Colonic mucosa (tissue), 4 donors: ENCODE measurements at regions not wholly inside any gene's neighbourhood (a gene's known extent, or its start where the extent isn't known, plus 50 kb on each side); places are given as distances from the start of the nearest gene placed in this dataset.

ENCODE experiments used
- DNase-seq: peaks from one replicate; pipeline ENCODE4 v3.0.0-alpha.2; 2020
- H3K27ac ChIP-seq: fragments of 200-600 bp; one replicate; pipeline ENCODE4 v1.8.0; 2021
- H3K27me3 ChIP-seq: fragments of 200-600 bp; one replicate; pipeline ENCODE4 v1.8.0; 2021
- H3K36me3 ChIP-seq: fragments of 200-600 bp; one replicate; pipeline ENCODE4 v1.8.0; 2021
- H3K4me1 ChIP-seq: fragments of 200-600 bp; one replicate; pipeline ENCODE4 v1.8.0; 2021; ENCODE audit warnings: mild to moderate bottlenecking
- H3K4me3 ChIP-seq: fragments of 200-600 bp; one replicate; pipeline ENCODE4 v1.8.0; 2021
- H3K9ac ChIP-seq, 2 donors: one replicate each; pipeline ENCODE4 v1.7.0; 2013; ENCODE audit warnings: control low read depth in 2 of 2, low read depth in 2 of 2, low read length in 2 of 2
- H3K9me3 ChIP-seq: fragments of 200-600 bp; one replicate; pipeline ENCODE4 v1.8.0; 2021
- CTCF ChIP-seq: fragments of 200-600 bp; IDR thresholded peaks from one replicate; pipeline ENCODE4 v1.8.0; 2022; ENCODE audit warnings: antibody characterized with exemption, mild to moderate bottlenecking
- intact Hi-C: fragments of 100-400 bp; cut with DNase I; formaldehyde crosslinking; loops from one replicate; pipeline ENCODE4 v1.14.1; 2022
- donor health status: healthy.
- donor health status: DM: no; HTN: no; CAD: no.
- donor health status: DM: no; HTN: no; CAD: no.

DNA sequence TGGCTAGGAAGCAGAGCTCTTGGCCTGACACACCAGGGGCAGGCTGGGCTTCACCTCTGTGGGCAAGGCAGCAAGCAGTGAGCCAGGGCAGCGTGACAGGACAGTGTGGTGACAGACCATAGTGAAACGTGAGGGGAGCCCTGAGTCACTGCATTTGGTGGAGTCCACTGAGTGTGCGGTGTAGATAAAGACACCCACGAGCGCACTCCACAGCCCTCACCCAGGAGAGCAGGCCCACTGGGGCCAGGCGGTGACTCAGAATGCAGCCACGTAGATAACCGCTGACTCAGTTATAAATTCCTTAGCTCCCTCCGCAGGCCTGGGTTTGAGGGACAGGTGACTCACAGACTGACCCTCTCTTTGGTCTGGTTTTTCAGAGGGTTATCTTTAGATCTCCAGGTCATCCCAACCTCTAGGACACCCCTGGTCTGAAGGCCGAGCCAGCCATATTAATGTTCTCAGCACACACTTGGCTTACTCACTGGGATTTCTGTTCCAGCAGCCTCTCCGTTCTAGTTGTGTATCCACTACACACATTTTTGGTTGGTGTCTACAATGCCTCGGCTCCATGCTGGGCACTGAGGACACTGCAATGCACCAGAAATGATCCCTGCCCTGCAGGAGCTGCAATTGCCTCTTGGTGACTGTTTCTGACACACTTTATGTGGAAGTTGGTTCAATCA, 90.2 kb upstream of the TSPAN2 start:
- Histone ChIP-seq H3K4me1 (no peaks in the 10 kb centered on the region), H3K36me3 (no peaks in the 10 kb centered on the region), H3K4me3 (no peak overlapping the region), H3K27me3 (no peaks in the 10 kb centered on the region), H3K9ac (no peak overlapping the region), H3K9me3 (no peaks in the 10 kb centered on the region), H3K27ac (no peak overlapping the region)
- intact Hi-C loops: no loop called here
- no peak for TF ChIP-seq CTCF
- no peak for DNase-seq

GRCh38 chr1:115176189-115176588, 86.9 kb upstream of the TSPAN2 start:
- Histone ChIP-seq H3K4me1 (no peaks in the 10 kb centered on the region), H3K9me3 (no peaks in the 10 kb centered on the region), H3K27me3 (no peaks in the 10 kb centered on the region), H3K27ac (no peak overlapping the region), H3K9ac (no peak overlapping the region), H3K4me3 (no peak overlapping the region), H3K36me3 (no peaks in the 10 kb centered on the region)
- TF ChIP-seq CTCF: no peak
- intact Hi-C loops: no loop called here
- DNase-seq: no peak

- H3K9ac ChIP-seq: no peak overlapping the region
- H3K4me1 ChIP-seq: no peaks in the 10 kb centered on the region
- H3K36me3 ChIP-seq: no peaks in the 10 kb centered on the region
- no peak for TF ChIP-seq CTCF
- intact Hi-C loops: no loop called here
- no peaks in the 10 kb centered on the region for H3K9me3 ChIP-seq
- DNase-seq: no peak
- no peak overlapping the region for H3K27ac ChIP-seq
- no peak overlapping the region for H3K4me3 ChIP-seq
- no peaks in the 10 kb centered on the region for H3K27me3 ChIP-seq
Measured at GRCh38 chr1:115175596-115175995, 86.3 kb upstream of the TSPAN2 start.

- no peak for TF ChIP-seq CTCF
- intact Hi-C loops: no loop called here
- H3K27ac ChIP-seq: no peak overlapping the region
Measured at GRCh38 chr1:115173151-115173550, 83.8 kb upstream of the TSPAN2 start.

DNA sequence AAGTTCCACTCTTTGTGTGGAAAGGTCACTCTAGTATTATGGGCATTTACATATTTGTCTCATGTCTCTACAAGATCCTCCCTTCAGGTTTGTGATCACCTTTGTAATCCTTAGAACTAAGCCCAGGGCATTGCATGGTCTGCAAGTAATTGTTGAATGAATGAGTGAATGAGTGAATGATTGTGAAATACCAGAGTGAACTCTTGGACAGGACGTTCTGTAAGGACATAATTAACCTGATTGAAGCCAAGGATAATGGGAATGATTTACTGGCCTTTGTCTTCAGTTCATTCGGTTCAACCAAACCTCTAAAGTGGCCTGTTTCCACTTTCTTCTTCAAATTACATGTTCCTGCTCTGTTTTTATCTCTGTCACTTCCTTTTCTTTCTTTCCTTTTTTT, 83.0 kb upstream of the TSPAN2 start:
- no peak for DNase-seq
- H3K4me1 ChIP-seq: no peaks in the 10 kb centered on the region
- H3K36me3 ChIP-seq: no peaks in the 10 kb centered on the region
- no peaks in the 10 kb centered on the region for H3K27me3 ChIP-seq
- intact Hi-C loops: no loop called here
- H3K27ac ChIP-seq: no peak overlapping the region
- H3K9me3 ChIP-seq: no peaks in the 10 kb centered on the region
- no peak overlapping the region for H3K4me3 ChIP-seq
- no peak overlapping the region for H3K9ac ChIP-seq
- no peak for TF ChIP-seq CTCF

More at GRCh38 chr1:115173151-115173550, 83.8 kb upstream of the TSPAN2 start:
- no peak for DNase-seq
- Histone ChIP-seq H3K4me1 (no peaks in the 10 kb centered on the region), H3K4me3 (no peak overlapping the region), H3K27me3 (no peaks in the 10 kb centered on the region), H3K9ac (no peak overlapping the region), H3K36me3 (no peaks in the 10 kb centered on the region), H3K9me3 (no peaks in the 10 kb centered on the region)
